ENCODE measurements at regions not wholly inside any gene's neighbourhood (a gene's known extent, or its start where the extent isn't known, plus 50 kb on each side); places are given as distances from the start of the nearest gene placed in this dataset.
A peak's percentile ranks its signal among the peaks of the same experiment; 100 is the strongest.

- no peak for DNase-seq (ENCODE audit: low read depth, low spot score)
Measured at GRCh38 chr12:76220980-76221379, 127.2 kb downstream of the BBS10 start.

GRCh38 chr12:76219806-76220205 is 128.4 kb downstream of the BBS10 start:
- no peak for DNase-seq (ENCODE audit: low read depth, low spot score)

GRCh38 chr12:76216585-76217472 is 131.4 kb downstream of the BBS10 start:
- DNase-seq (ENCODE audit: low read depth, low spot score), result no peak

GRCh38 chr12:76208129-76208528 is 123.6 kb upstream of the NAP1L1 start:
- no peak for DNase-seq (ENCODE audit: low read depth, low spot score)

GRCh38 chr12:76206677-76207072 is 122.2 kb upstream of the NAP1L1 start:
- DNase-seq (ENCODE audit: low read depth, low spot score), result no peak

- no peak for DNase-seq (ENCODE audit: low read depth, low spot score)
Measured at GRCh38 chr12:76206039-76206676, 121.7 kb upstream of the NAP1L1 start.

- no peak for DNase-seq (ENCODE audit: low read depth, low spot score)
Measured at GRCh38 chr12:76202621-76203020, 118.1 kb upstream of the NAP1L1 start.

GRCh38 chr12:76201758-76202157 is 117.3 kb upstream of the NAP1L1 start:
- no peak for DNase-seq (ENCODE audit: low read depth, low spot score)

- no peak for DNase-seq (ENCODE audit: low read depth, low spot score)
Measured at GRCh38 chr12:76201316-76201715, 116.8 kb upstream of the NAP1L1 start.

GRCh38 chr12:76199808-76200207 is 115.3 kb upstream of the NAP1L1 start:
- DNase-seq (ENCODE audit: low read depth, low spot score), result no peak

- DNase-seq (ENCODE audit: low read depth, low spot score), result no peak
Measured at GRCh38 chr12:76198839-76199238, 114.4 kb upstream of the NAP1L1 start.

GRCh38 chr12:76197283-76197682 is 112.8 kb upstream of the NAP1L1 start:
- DNase-seq (ENCODE audit: low read depth, low spot score), result no peak

GRCh38 chr12:76195920-76196319 is 111.4 kb upstream of the NAP1L1 start:
- no peak for DNase-seq (ENCODE audit: low read depth, low spot score)

- DNase-seq (ENCODE audit: low read depth, low spot score), result no peak
Measured at GRCh38 chr12:76194724-76195123, 110.2 kb upstream of the NAP1L1 start.

- no peak for DNase-seq (ENCODE audit: low read depth, low spot score)
Measured at GRCh38 chr12:76193961-76194360, 109.5 kb upstream of the NAP1L1 start.

GRCh38 chr12:76192416-76192815 is 107.9 kb upstream of the NAP1L1 start:
- no peak for DNase-seq (ENCODE audit: low read depth, low spot score)

GRCh38 chr12:76190299-76190698 is 105.8 kb upstream of the NAP1L1 start:
- DNase-seq (ENCODE audit: low read depth, low spot score), result no peak

GRCh38 chr12:76189851-76190250 is 105.4 kb upstream of the NAP1L1 start:
- no peak for DNase-seq (ENCODE audit: low read depth, low spot score)

GRCh38 chr12:76187177-76187576 is 102.7 kb upstream of the NAP1L1 start:
- DNase-seq (ENCODE audit: low read depth, low spot score), result no peak

- no peak for DNase-seq (ENCODE audit: low read depth, low spot score)
Measured at GRCh38 chr12:76186131-76186906, 101.8 kb upstream of the NAP1L1 start.

GRCh38 chr12:76183459-76184186 is 99.1 kb upstream of the NAP1L1 start:
- peak; percentile 84 for DNase-seq (ENCODE audit: low read depth, low spot score)
